Neural progenitor cell (in vitro differentiated cells): ENCODE measurements at regions not wholly inside any gene's neighbourhood (a gene's known extent, or its start where the extent isn't known, plus 50 kb on each side); places are given as distances from the start of the nearest gene placed in this dataset.

Experiments
- DNase-seq: peaks from one replicate; pipeline ENCODE4 v3.0.0-alpha.2; 2016; ENCODE audit warnings: low spot score
- H2AFZ ChIP-seq: fragments of 200-600 bp; sonication (generic); replicated peaks from 2 replicates; pipeline ENCODE4 v1.6.1; 2016; ENCODE audit warnings: antibody characterized with exemption
- H3F3A ChIP-seq: fragments of 200-600 bp; sonication (generic); 2 replicates; pipeline ENCODE4 v1.6.1; 2016; ENCODE audit warnings: antibody characterized with exemption, low read depth
- H3K27ac ChIP-seq: fragments of 200-600 bp; sonication (generic); 2 replicates; pipeline ENCODE4 v1.5.1; 2016; ENCODE audit warnings: mild to moderate bottlenecking
- H3K27me3 ChIP-seq: fragments of 200-600 bp; sonication (generic); 2 replicates; pipeline ENCODE4 v1.6.1; 2016; ENCODE audit warnings: mild to moderate bottlenecking, moderate library complexity
- H3K36me3 ChIP-seq: fragments of 200-600 bp; sonication (generic); 2 replicates; pipeline ENCODE4 v1.5.1; 2016
- H3K4me1 ChIP-seq: fragments of 200-600 bp; sonication (generic); 2 replicates; pipeline ENCODE4 v1.6.1; 2016; ENCODE audit warnings: mixed run types
- H3K4me2 ChIP-seq: fragments of 200-600 bp; sonication (generic); 2 replicates; pipeline ENCODE4 v1.6.1; 2016
- H3K4me3 ChIP-seq: fragments of 200-600 bp; sonication (generic); 2 replicates; pipeline ENCODE4 v1.5.1; 2016
- H3K79me2 ChIP-seq: fragments of 200-600 bp; sonication (generic); 2 replicates; pipeline ENCODE4 v1.6.1; 2016; ENCODE audit warnings: low read depth
- H3K9ac ChIP-seq: fragments of 200-600 bp; sonication (generic); 2 replicates; pipeline ENCODE4 v1.6.1; 2016
- H3K9me3 ChIP-seq: fragments of 200-600 bp; sonication (generic); 2 replicates; pipeline ENCODE4 v1.5.1; 2016; ENCODE audit warnings: low read depth
- H4K20me1 ChIP-seq: fragments of 200-600 bp; sonication (generic); 2 replicates; pipeline ENCODE4 v1.6.1; 2016; ENCODE audit warnings: low read depth
- H3K27ac Mint-ChIP-seq: 3 replicates; pipeline ENCODE4 v1.8.0; 2021; ENCODE audit warnings: mixed read lengths
- H3K27me3 Mint-ChIP-seq: 2 replicates; pipeline ENCODE4 v1.8.0; 2022; ENCODE audit warnings: low read depth, mild to moderate bottlenecking, inconsistent platforms, moderate library complexity, mixed read lengths; ENCODE audit not compliant: insufficient read depth
- H3K36me3 Mint-ChIP-seq: 3 replicates; pipeline ENCODE4 v1.8.0; 2021; ENCODE audit warnings: mixed read lengths
- H3K4me1 Mint-ChIP-seq: 3 replicates; pipeline ENCODE4 v1.8.0; 2021; ENCODE audit warnings: mixed read lengths
- H3K4me3 Mint-ChIP-seq: 3 replicates; pipeline ENCODE4 v1.8.0; 2021; ENCODE audit warnings: mild to moderate bottlenecking, moderate library complexity, mixed read lengths
- H3K9me3 Mint-ChIP-seq: 3 replicates; pipeline ENCODE4 v1.8.0; 2020; ENCODE audit warnings: mixed read lengths
- EZH2 ChIP-seq: fragments of 200-600 bp; sonication (generic); IDR thresholded peaks from 2 replicates; pipeline ENCODE4 v1.6.1; 2017; ENCODE audit warnings: antibody characterized with exemption, mild to moderate bottlenecking, moderate library complexity
- EZH2phosphoT487 ChIP-seq: fragments of 200-600 bp; sonication (generic); IDR thresholded peaks from 2 replicates; pipeline ENCODE4 v1.6.1; 2017; ENCODE audit warnings: antibody characterized with exemption
- TF ChIP-seq, protein P1 (sequence below): fragments of 200-600 bp; sonication (generic); IDR thresholded peaks from 2 replicates; pipeline ENCODE4 v1.5.1; 2017; ENCODE audit warnings: antibody characterized with exemption, mild to moderate bottlenecking

DNA sequence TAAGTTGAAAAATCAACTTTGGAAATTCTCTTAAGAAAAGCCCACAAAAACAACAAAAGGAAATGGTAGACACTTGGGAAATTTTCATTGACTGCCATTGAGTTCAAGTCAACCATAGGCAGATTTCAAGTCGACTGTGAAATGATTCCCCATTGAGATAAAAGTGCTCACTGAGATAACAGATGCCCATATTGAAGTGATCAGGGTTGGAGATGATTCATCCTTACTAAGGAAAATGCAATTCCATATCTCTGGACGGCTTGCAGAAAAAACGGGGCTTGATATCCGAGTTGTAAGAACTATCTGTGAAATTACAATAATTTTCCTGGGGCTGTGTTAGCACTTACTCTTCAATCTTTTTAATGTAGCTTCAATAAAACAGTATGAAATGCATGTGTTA, 373.1 kb upstream of the THRB start:
- DNase-seq, result no peak
- H3K36me3 ChIP-seq, result no peaks in the 10 kb centered on the region
- no peak overlapping the region for H3K27ac ChIP-seq
- H3K9me3 Mint-ChIP-seq, result no peaks in the 10 kb centered on the region
- H3K4me2 ChIP-seq, result no peak overlapping the region
- H3F3A ChIP-seq, result no peaks in the 10 kb centered on the region
- H3K4me3 Mint-ChIP-seq, result no peak overlapping the region
- peaks cover 2% of the 10 kb centered on the region for H3K27me3 Mint-ChIP-seq
- H3K4me1 Mint-ChIP-seq, result peaks cover 9% of the 10 kb centered on the region
- no peak overlapping the region for H3K27ac Mint-ChIP-seq
- H4K20me1 ChIP-seq, result no peaks in the 10 kb centered on the region
- no peaks in the 10 kb centered on the region for H3K9me3 ChIP-seq
- TF ChIP-seq EZH2phosphoT487 (no peak), EZH2 (no peak)
- TF ChIP-seq, protein P1, sequence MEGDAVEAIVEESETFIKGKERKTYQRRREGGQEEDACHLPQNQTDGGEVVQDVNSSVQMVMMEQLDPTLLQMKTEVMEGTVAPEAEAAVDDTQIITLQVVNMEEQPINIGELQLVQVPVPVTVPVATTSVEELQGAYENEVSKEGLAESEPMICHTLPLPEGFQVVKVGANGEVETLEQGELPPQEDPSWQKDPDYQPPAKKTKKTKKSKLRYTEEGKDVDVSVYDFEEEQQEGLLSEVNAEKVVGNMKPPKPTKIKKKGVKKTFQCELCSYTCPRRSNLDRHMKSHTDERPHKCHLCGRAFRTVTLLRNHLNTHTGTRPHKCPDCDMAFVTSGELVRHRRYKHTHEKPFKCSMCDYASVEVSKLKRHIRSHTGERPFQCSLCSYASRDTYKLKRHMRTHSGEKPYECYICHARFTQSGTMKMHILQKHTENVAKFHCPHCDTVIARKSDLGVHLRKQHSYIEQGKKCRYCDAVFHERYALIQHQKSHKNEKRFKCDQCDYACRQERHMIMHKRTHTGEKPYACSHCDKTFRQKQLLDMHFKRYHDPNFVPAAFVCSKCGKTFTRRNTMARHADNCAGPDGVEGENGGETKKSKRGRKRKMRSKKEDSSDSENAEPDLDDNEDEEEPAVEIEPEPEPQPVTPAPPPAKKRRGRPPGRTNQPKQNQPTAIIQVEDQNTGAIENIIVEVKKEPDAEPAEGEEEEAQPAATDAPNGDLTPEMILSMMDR, result no peak
- H3K27me3 ChIP-seq, result no peaks in the 10 kb centered on the region
- no peaks in the 10 kb centered on the region for H3K79me2 ChIP-seq
- H3K9ac ChIP-seq, result no peak overlapping the region
- no peak overlapping the region for H3K4me3 ChIP-seq
- H3K36me3 Mint-ChIP-seq, result no peaks in the 10 kb centered on the region
- H3K4me1 ChIP-seq, result no peaks in the 10 kb centered on the region
- no peak overlapping the region for H2AFZ ChIP-seq

DNA sequence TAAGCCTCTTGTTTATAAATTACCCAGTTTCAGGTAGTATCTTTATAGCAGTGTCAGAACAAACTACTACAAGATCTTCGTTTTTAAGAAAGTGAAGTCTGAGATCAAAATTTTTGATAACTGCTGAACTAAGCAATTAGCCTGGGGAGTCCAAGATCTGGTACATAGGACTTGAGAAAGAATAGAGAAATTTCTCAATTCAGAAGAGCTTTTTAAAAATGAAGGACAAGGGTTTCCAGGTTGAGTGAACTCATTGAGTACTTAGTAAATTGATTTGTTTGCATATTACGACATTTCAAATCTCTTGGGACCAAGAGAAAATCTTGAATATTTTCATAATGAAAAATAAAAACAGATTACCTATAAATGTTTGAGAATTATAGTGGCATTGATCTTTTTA, 386.6 kb upstream of the THRB start:
- TF ChIP-seq EZH2phosphoT487 (no peak), EZH2 (no peak)
- no peak overlapping the region for H3K9ac ChIP-seq
- no peak overlapping the region for H3K4me3 ChIP-seq
- H3K27ac ChIP-seq, result no peak overlapping the region
- H3K36me3 Mint-ChIP-seq, result no peaks in the 10 kb centered on the region
- no peaks in the 10 kb centered on the region for H3K79me2 ChIP-seq
- no peak overlapping the region for H3K27ac Mint-ChIP-seq
- no peaks in the 10 kb centered on the region for H3F3A ChIP-seq
- H2AFZ ChIP-seq, result no peak overlapping the region
- no peaks in the 10 kb centered on the region for H3K27me3 ChIP-seq
- H4K20me1 ChIP-seq, result no peaks in the 10 kb centered on the region
- peaks cover 5% of the 10 kb centered on the region for H3K4me1 Mint-ChIP-seq
- H3K27me3 Mint-ChIP-seq, result no peaks in the 10 kb centered on the region
- DNase-seq, result no peak
- no peaks in the 10 kb centered on the region for H3K9me3 Mint-ChIP-seq
- no peak overlapping the region for H3K4me3 Mint-ChIP-seq
- no peaks in the 10 kb centered on the region for H3K36me3 ChIP-seq
- H3K9me3 ChIP-seq, result no peaks in the 10 kb centered on the region
- H3K4me1 ChIP-seq, result no peaks in the 10 kb centered on the region
- no peak overlapping the region for H3K4me2 ChIP-seq

DNA sequence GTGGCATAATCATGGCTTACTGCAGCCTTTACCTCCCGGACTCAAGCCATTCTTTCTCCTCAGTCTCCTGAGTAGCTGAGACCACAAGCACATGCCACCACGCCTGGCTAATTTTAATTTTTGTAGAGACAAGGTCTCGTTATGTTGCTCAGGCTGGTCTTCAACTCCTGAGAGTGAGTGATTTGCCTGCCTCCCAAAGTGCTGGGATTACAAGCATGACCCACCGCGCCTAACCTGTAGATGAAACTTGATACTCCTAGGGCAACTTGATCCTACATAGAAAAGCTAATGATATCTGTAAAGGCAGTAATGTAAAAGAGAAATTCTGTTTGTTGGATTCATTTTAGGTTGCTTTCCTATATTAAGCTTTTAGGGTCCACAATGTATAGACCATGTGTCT, 391.9 kb upstream of the THRB start:
- DNase-seq, result no peak
- no peaks in the 10 kb centered on the region for H4K20me1 ChIP-seq
- peaks cover 5% of the 10 kb centered on the region for H3K4me1 Mint-ChIP-seq

DNA sequence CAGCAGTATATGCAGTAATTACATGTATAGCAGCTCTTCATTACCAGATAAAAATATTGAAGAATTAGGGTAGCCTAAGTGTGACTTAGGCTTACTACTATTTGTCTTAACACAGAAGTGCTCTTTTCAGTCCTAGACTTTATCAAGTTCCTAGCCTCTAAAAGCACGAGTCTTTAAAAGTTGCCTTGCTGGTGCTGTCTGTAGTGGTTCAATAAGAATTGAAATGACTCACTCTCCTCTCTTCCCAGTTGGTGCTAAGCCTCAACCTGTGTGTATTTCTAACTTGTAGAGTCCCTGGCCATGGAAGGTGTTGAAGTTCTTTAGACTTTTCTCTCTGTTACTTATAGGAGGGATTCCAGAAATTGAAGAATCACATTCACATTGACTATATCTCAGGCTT, 395.4 kb upstream of the THRB start:
- TF ChIP-seq EZH2phosphoT487 (no peak), EZH2 (no peak)
- Histone ChIP-seq H3K4me3 (no peak overlapping the region), H3F3A (no peaks in the 10 kb centered on the region), H3K27me3 (no peaks in the 10 kb centered on the region), H3K27ac (no peak overlapping the region), H3K79me2 (no peaks in the 10 kb centered on the region), H3K9ac (no peak overlapping the region), H3K4me2 (no peak overlapping the region), H3K36me3 (no peaks in the 10 kb centered on the region), H3K9me3 (no peaks in the 10 kb centered on the region), H2AFZ (no peak overlapping the region), H3K4me1 (no peaks in the 10 kb centered on the region), H4K20me1 (no peaks in the 10 kb centered on the region)
- no peak overlapping the region for H3K27ac Mint-ChIP-seq
- H3K9me3 Mint-ChIP-seq, result no peaks in the 10 kb centered on the region
- H3K27me3 Mint-ChIP-seq, result no peaks in the 10 kb centered on the region
- H3K4me1 Mint-ChIP-seq, result no peaks in the 10 kb centered on the region
- no peak for DNase-seq
- no peak overlapping the region for H3K4me3 Mint-ChIP-seq
- no peaks in the 10 kb centered on the region for H3K36me3 Mint-ChIP-seq

More for the DNA sequence above, 391.9 kb upstream of the THRB start:
- Histone ChIP-seq H3K9me3 (no peaks in the 10 kb centered on the region), H3K4me3 (no peak overlapping the region), H3K79me2 (no peaks in the 10 kb centered on the region), H2AFZ (no peak overlapping the region), H3K4me2 (no peak overlapping the region), H3K9ac (no peak overlapping the region), H3K4me1 (no peaks in the 10 kb centered on the region), H3K36me3 (no peaks in the 10 kb centered on the region), H3F3A (no peaks in the 10 kb centered on the region), H3K27me3 (no peaks in the 10 kb centered on the region), H3K27ac (no peak overlapping the region)
- Mint-ChIP-seq H3K36me3 (no peaks in the 10 kb centered on the region), H3K4me3 (no peak overlapping the region), H3K27me3 (no peaks in the 10 kb centered on the region), H3K9me3 (no peaks in the 10 kb centered on the region), H3K27ac (no peak overlapping the region)
- TF ChIP-seq EZH2phosphoT487, result no peak
- TF ChIP-seq, protein P1, result no peak
- no peak for TF ChIP-seq EZH2
